Renal cortex interstitium (tissue), 11 donors: ENCODE measurements at regions not wholly inside any gene's neighbourhood (a gene's known extent, or its start where the extent isn't known, plus 50 kb on each side); places are given as distances from the start of the nearest gene placed in this dataset.

Source experiments
- DNase-seq, 11 donors: peaks; one replicate each; pipeline ENCODE4 v3.0.0-alpha.2; 2013; ENCODE audit warnings: low read depth in 9 of 11, low spot score in 4 of 11; ENCODE audit errors: extremely low read depth in 1 of 11

- no peak for DNase-seq
Observed at GRCh38 chr10:36248304-36248981, 606.3 kb upstream of the FZD8 start.

- no peak for DNase-seq
Observed at GRCh38 chr10:36247478-36247877, 605.4 kb upstream of the FZD8 start.

GRCh38 chr10:36236931-36237330 lies 594.8 kb upstream of the FZD8 start:
- no peak for DNase-seq

GRCh38 chr10:36236341-36236740 lies 594.2 kb upstream of the FZD8 start:
- DNase-seq: no peak

GRCh38 chr10:36232935-36233334 lies 590.8 kb upstream of the FZD8 start:
- no peak for DNase-seq

GRCh38 chr10:36224431-36224985 lies 582.4 kb upstream of the FZD8 start:
- no peak for DNase-seq

- DNase-seq: no peak
Observed at GRCh38 chr10:36221101-36221500, 579.0 kb upstream of the FZD8 start.

- DNase-seq: no peak
Observed at GRCh38 chr10:36220151-36220550, 578.1 kb upstream of the FZD8 start.

- DNase-seq: no peak
Observed at GRCh38 chr10:36211856-36212255, 569.8 kb upstream of the FZD8 start.

- no peak for DNase-seq
Observed at GRCh38 chr10:36209480-36209879, 567.4 kb upstream of the FZD8 start.

GRCh38 chr10:36202881-36203280 lies 560.8 kb upstream of the FZD8 start:
- no peak for DNase-seq

GRCh38 chr10:36200577-36200976 lies 558.5 kb upstream of the FZD8 start:
- no peak for DNase-seq

GRCh38 chr10:36198322-36198721 lies 556.2 kb upstream of the FZD8 start:
- no peak for DNase-seq

GRCh38 chr10:36195364-36195763 lies 553.3 kb upstream of the FZD8 start:
- DNase-seq: no peak

- DNase-seq: no peak
Observed at GRCh38 chr10:36194276-36194675, 552.2 kb upstream of the FZD8 start.

GRCh38 chr10:36191009-36191408 lies 548.9 kb upstream of the FZD8 start:
- DNase-seq: no peak

GRCh38 chr10:36188461-36188860 lies 546.4 kb upstream of the FZD8 start:
- no peak for DNase-seq

GRCh38 chr10:36188080-36188453 lies 546.0 kb upstream of the FZD8 start:
- DNase-seq: no peak

- DNase-seq: no peak
Observed at GRCh38 chr10:36187380-36188079, 545.4 kb upstream of the FZD8 start.

GRCh38 chr10:36185097-36185496 lies 543.0 kb upstream of the FZD8 start:
- DNase-seq: no peak

GRCh38 chr10:36183726-36184125 lies 541.6 kb upstream of the FZD8 start:
- DNase-seq: no peak
